Neural cell (in vitro differentiated cells): ENCODE measurements at regions not wholly inside any gene's neighbourhood (a gene's known extent, or its start where the extent isn't known, plus 50 kb on each side); places are given as distances from the start of the nearest gene placed in this dataset.
"Not testable (repeated sequence)": the region's sequence is repeated elsewhere in the genome, so short reads cannot be mapped to it uniquely, and the experiment has no call there.

Experiments
- EP300 ChIP-seq: fragments of 450-650 bp; conservative IDR thresholded peaks from 2 replicates; pipeline ENCODE4 v1.6.1; 2014; ENCODE audit warnings: antibody characterized with exemption, mild to moderate bottlenecking, moderate library complexity; ENCODE audit not compliant: poor library complexity, severe bottlenecking
- EZH2 ChIP-seq: fragments of 200-600, 300-800 bp; shearing (Covaris generic), sonication (generic); IDR thresholded peaks from 2 replicates; pipeline ENCODE4 v1.6.1; 2014; ENCODE audit warnings: antibody characterized with exemption, low read length, borderline replicate concordance, mild to moderate bottlenecking; ENCODE audit not compliant: insufficient read depth, poor library complexity, severe bottlenecking
- MXI1 ChIP-seq: fragments of 450-650 bp; conservative IDR thresholded peaks from 2 replicates; pipeline ENCODE4 v1.6.1; 2014; ENCODE audit warnings: antibody characterized with exemption, mild to moderate bottlenecking; ENCODE audit not compliant: poor library complexity, severe bottlenecking
- POLR2AphosphoS5 ChIP-seq: IDR thresholded peaks from 2 replicates; pipeline ENCODE4 v1.6.1; 2012
- RAD21 ChIP-seq: fragments of 450-650 bp; conservative IDR thresholded peaks from 2 replicates; pipeline ENCODE4 v1.6.1; 2014; ENCODE audit warnings: antibody characterized with exemption, mild to moderate bottlenecking, moderate library complexity
- TF ChIP-seq, protein P1 (sequence below): fragments of 450-650 bp; IDR thresholded peaks from 2 replicates; pipeline ENCODE4 v1.5.1; 2014; ENCODE audit warnings: antibody characterized with exemption, mild to moderate bottlenecking, moderate library complexity; ENCODE audit not compliant: poor library complexity, severe bottlenecking
- TF ChIP-seq, protein P2 (sequence below): IDR thresholded peaks from 2 replicates; pipeline ENCODE4 v1.6.1; 2012; ENCODE audit warnings: borderline replicate concordance

DNA sequence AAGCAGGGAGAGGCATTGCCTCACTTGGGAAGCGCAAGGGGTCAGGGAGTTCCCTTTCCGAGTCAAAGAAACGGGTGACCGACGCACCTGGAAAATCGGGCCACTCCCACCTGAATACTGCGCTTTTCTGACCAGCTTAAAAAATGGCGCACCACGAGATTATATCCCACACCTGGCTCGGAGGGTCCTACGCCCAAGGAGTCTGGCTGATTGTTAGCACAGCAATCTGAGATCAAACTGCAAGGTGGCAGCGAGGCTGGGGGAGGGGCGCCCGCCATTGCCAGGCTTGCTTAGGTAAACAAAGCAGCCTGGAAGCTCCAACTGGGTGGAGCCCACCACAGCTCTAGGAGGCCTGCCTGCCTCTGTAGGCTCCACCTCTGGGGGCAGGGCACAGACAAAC, 137.9 kb downstream of the TBX18 start:
- TF ChIP-seq, protein P1, sequence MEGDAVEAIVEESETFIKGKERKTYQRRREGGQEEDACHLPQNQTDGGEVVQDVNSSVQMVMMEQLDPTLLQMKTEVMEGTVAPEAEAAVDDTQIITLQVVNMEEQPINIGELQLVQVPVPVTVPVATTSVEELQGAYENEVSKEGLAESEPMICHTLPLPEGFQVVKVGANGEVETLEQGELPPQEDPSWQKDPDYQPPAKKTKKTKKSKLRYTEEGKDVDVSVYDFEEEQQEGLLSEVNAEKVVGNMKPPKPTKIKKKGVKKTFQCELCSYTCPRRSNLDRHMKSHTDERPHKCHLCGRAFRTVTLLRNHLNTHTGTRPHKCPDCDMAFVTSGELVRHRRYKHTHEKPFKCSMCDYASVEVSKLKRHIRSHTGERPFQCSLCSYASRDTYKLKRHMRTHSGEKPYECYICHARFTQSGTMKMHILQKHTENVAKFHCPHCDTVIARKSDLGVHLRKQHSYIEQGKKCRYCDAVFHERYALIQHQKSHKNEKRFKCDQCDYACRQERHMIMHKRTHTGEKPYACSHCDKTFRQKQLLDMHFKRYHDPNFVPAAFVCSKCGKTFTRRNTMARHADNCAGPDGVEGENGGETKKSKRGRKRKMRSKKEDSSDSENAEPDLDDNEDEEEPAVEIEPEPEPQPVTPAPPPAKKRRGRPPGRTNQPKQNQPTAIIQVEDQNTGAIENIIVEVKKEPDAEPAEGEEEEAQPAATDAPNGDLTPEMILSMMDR = not testable (repeated sequence)
- not testable (repeated sequence) for TF ChIP-seq EZH2, EP300, RAD21, POLR2AphosphoS5, MXI1
- TF ChIP-seq, protein P2, sequence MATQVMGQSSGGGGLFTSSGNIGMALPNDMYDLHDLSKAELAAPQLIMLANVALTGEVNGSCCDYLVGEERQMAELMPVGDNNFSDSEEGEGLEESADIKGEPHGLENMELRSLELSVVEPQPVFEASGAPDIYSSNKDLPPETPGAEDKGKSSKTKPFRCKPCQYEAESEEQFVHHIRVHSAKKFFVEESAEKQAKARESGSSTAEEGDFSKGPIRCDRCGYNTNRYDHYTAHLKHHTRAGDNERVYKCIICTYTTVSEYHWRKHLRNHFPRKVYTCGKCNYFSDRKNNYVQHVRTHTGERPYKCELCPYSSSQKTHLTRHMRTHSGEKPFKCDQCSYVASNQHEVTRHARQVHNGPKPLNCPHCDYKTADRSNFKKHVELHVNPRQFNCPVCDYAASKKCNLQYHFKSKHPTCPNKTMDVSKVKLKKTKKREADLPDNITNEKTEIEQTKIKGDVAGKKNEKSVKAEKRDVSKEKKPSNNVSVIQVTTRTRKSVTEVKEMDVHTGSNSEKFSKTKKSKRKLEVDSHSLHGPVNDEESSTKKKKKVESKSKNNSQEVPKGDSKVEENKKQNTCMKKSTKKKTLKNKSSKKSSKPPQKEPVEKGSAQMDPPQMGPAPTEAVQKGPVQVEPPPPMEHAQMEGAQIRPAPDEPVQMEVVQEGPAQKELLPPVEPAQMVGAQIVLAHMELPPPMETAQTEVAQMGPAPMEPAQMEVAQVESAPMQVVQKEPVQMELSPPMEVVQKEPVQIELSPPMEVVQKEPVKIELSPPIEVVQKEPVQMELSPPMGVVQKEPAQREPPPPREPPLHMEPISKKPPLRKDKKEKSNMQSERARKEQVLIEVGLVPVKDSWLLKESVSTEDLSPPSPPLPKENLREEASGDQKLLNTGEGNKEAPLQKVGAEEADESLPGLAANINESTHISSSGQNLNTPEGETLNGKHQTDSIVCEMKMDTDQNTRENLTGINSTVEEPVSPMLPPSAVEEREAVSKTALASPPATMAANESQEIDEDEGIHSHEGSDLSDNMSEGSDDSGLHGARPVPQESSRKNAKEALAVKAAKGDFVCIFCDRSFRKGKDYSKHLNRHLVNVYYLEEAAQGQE = not testable (repeated sequence)
